Activated T-helper 17 cell treated with anti-CD3 and anti-CD28 coated beads, Interleukin-2, amount 50 U/mL, for 72 hours (primary cell): ENCODE measurements at regions not wholly inside any gene's neighbourhood (a gene's known extent, or its start where the extent isn't known, plus 50 kb on each side); places are given as distances from the start of the nearest gene placed in this dataset.
A peak's percentile ranks its signal among the peaks of the same experiment; 100 is the strongest.

Experiments used
- ATAC-seq: fragments of 150-1000 bp; cut with Tn5 transposase; replicated peaks from 2 replicates; pipeline ENCODE4 v1.10.0; 2021; ENCODE audit warnings: mild to moderate bottlenecking, moderate library complexity
- H3K27ac Mint-ChIP-seq: one replicate; pipeline ENCODE4 v1.8.0; 2022; ENCODE audit warnings: mixed read lengths
- H3K27me3 Mint-ChIP-seq: one replicate; pipeline ENCODE4 v1.8.0; 2022; ENCODE audit warnings: mixed read lengths
- H3K36me3 Mint-ChIP-seq: one replicate; pipeline ENCODE4 v1.8.0; 2022; ENCODE audit warnings: low read depth, mild to moderate bottlenecking, mixed read lengths
- H3K4me1 Mint-ChIP-seq: one replicate; pipeline ENCODE4 v1.8.0; 2022; ENCODE audit warnings: mixed read lengths
- H3K4me3 Mint-ChIP-seq: one replicate; pipeline ENCODE4 v1.8.0; 2022; ENCODE audit warnings: mild to moderate bottlenecking, mixed read lengths
- H3K9me3 Mint-ChIP-seq: one replicate; pipeline ENCODE4 v1.8.0; 2022; ENCODE audit warnings: mixed read lengths

GRCh38 chr15:70528816-70529215 is 234.5 kb downstream of the UACA start:
- Mint-ChIP-seq H3K4me3 (peak overlapping the region; percentile 70), H3K4me1 (peaks cover 30% of the 10 kb centered on the region), H3K9me3 (no peaks in the 10 kb centered on the region), H3K27ac (peak overlapping the region; percentile 21), H3K36me3 (no peaks in the 10 kb centered on the region), H3K27me3 (no peaks in the 10 kb centered on the region)
- no peak for ATAC-seq

GRCh38 chr15:70528270-70528706 is 235.1 kb downstream of the UACA start:
- peak; percentile 97 for ATAC-seq
- no peaks in the 10 kb centered on the region for H3K9me3 Mint-ChIP-seq
- peaks cover 27% of the 10 kb centered on the region for H3K4me1 Mint-ChIP-seq
- H3K4me3 Mint-ChIP-seq, result peak overlapping the region; percentile 70
- H3K27me3 Mint-ChIP-seq, result no peaks in the 10 kb centered on the region
- H3K36me3 Mint-ChIP-seq, result no peaks in the 10 kb centered on the region
- H3K27ac Mint-ChIP-seq, result peak overlapping the region; percentile 21

- Mint-ChIP-seq H3K4me3 (no peak overlapping the region), H3K36me3 (no peaks in the 10 kb centered on the region)
Observed at GRCh38 chr15:70526974-70527325, 236.4 kb downstream of the UACA start.

GRCh38 chr15:70526221-70526973 is 237.0 kb downstream of the UACA start:
- Mint-ChIP-seq H3K4me3 (no peak overlapping the region), H3K27ac (no peak overlapping the region), H3K4me1 (peaks cover 22% of the 10 kb centered on the region), H3K36me3 (no peaks in the 10 kb centered on the region), H3K9me3 (no peaks in the 10 kb centered on the region), H3K27me3 (peaks cover under 1% of the 10 kb centered on the region)
- no peak for ATAC-seq

More at GRCh38 chr15:70526974-70527325, 236.4 kb downstream of the UACA start:
- no peaks in the 10 kb centered on the region for H3K9me3 Mint-ChIP-seq
- H3K27ac Mint-ChIP-seq, result no peak overlapping the region
- no peaks in the 10 kb centered on the region for H3K27me3 Mint-ChIP-seq
- peaks cover 26% of the 10 kb centered on the region for H3K4me1 Mint-ChIP-seq
- ATAC-seq, result no peak

- Mint-ChIP-seq H3K27me3 (peaks cover 3% of the 10 kb centered on the region), H3K4me3 (no peak overlapping the region), H3K27ac (no peak overlapping the region), H3K9me3 (no peaks in the 10 kb centered on the region), H3K4me1 (peaks cover 22% of the 10 kb centered on the region), H3K36me3 (no peaks in the 10 kb centered on the region)
- ATAC-seq, result no peak
Observed at GRCh38 chr15:70525551-70525950, 237.8 kb downstream of the UACA start.

- Mint-ChIP-seq H3K4me3 (no peak overlapping the region), H3K36me3 (no peaks in the 10 kb centered on the region), H3K27me3 (peaks cover 3% of the 10 kb centered on the region), H3K4me1 (peaks cover 15% of the 10 kb centered on the region), H3K9me3 (no peaks in the 10 kb centered on the region), H3K27ac (no peak overlapping the region)
- no peak for ATAC-seq
Observed at GRCh38 chr15:70524470-70524869, 238.9 kb downstream of the UACA start.

GRCh38 chr15:70523616-70524015 is 239.7 kb downstream of the UACA start:
- ATAC-seq, result no peak
- no peaks in the 10 kb centered on the region for H3K36me3 Mint-ChIP-seq
- H3K27me3 Mint-ChIP-seq, result peaks cover 3% of the 10 kb centered on the region
- no peaks in the 10 kb centered on the region for H3K9me3 Mint-ChIP-seq
- peaks cover 8% of the 10 kb centered on the region for H3K4me1 Mint-ChIP-seq
- H3K27ac Mint-ChIP-seq, result no peak overlapping the region
- no peak overlapping the region for H3K4me3 Mint-ChIP-seq

GRCh38 chr15:70523192-70523591 is 240.2 kb downstream of the UACA start:
- Mint-ChIP-seq H3K27me3 (peaks cover 3% of the 10 kb centered on the region), H3K27ac (no peak overlapping the region), H3K9me3 (no peaks in the 10 kb centered on the region), H3K36me3 (no peaks in the 10 kb centered on the region), H3K4me1 (peaks cover 3% of the 10 kb centered on the region), H3K4me3 (no peak overlapping the region)
- ATAC-seq, result no peak

GRCh38 chr15:70522323-70522966 is 240.9 kb downstream of the UACA start:
- Mint-ChIP-seq H3K9me3 (no peaks in the 10 kb centered on the region), H3K27ac (no peak overlapping the region), H3K4me1 (no peaks in the 10 kb centered on the region), H3K36me3 (no peaks in the 10 kb centered on the region), H3K27me3 (peaks cover 3% of the 10 kb centered on the region), H3K4me3 (no peak overlapping the region)
- ATAC-seq, result no peak

- Mint-ChIP-seq H3K4me1 (no peaks in the 10 kb centered on the region), H3K36me3 (no peaks in the 10 kb centered on the region), H3K9me3 (no peaks in the 10 kb centered on the region), H3K27ac (no peak overlapping the region), H3K4me3 (no peak overlapping the region), H3K27me3 (peaks cover 3% of the 10 kb centered on the region)
- no peak for ATAC-seq
Observed at GRCh38 chr15:70521576-70522322, 241.6 kb downstream of the UACA start.

GRCh38 chr15:70519616-70520015 is 243.7 kb downstream of the UACA start:
- no peak overlapping the region for H3K27ac Mint-ChIP-seq
- no peaks in the 10 kb centered on the region for H3K4me1 Mint-ChIP-seq
- H3K27me3 Mint-ChIP-seq, result peaks cover 3% of the 10 kb centered on the region
- H3K4me3 Mint-ChIP-seq, result no peak overlapping the region
- no peak for ATAC-seq
- no peaks in the 10 kb centered on the region for H3K36me3 Mint-ChIP-seq
- H3K9me3 Mint-ChIP-seq, result no peaks in the 10 kb centered on the region

GRCh38 chr15:70519004-70519365 is 244.4 kb downstream of the UACA start:
- no peak for ATAC-seq
- no peaks in the 10 kb centered on the region for H3K9me3 Mint-ChIP-seq
- no peaks in the 10 kb centered on the region for H3K36me3 Mint-ChIP-seq
- H3K4me3 Mint-ChIP-seq, result no peak overlapping the region
- peaks cover 3% of the 10 kb centered on the region for H3K27me3 Mint-ChIP-seq
- no peaks in the 10 kb centered on the region for H3K4me1 Mint-ChIP-seq
- H3K27ac Mint-ChIP-seq, result no peak overlapping the region

GRCh38 chr15:70518201-70519003 is 245.0 kb downstream of the UACA start:
- Mint-ChIP-seq H3K4me1 (no peaks in the 10 kb centered on the region), H3K27ac (no peak overlapping the region), H3K9me3 (no peaks in the 10 kb centered on the region), H3K36me3 (no peaks in the 10 kb centered on the region), H3K27me3 (peaks cover 3% of the 10 kb centered on the region), H3K4me3 (no peak overlapping the region)
- ATAC-seq, result no peak

- H3K27me3 Mint-ChIP-seq, result peaks cover 3% of the 10 kb centered on the region
Observed at GRCh38 chr15:70517194-70517590, 246.2 kb downstream of the UACA start.

More at GRCh38 chr15:70517194-70517590, 246.2 kb downstream of the UACA start:
- no peak for ATAC-seq
- no peaks in the 10 kb centered on the region for H3K4me1 Mint-ChIP-seq
- no peaks in the 10 kb centered on the region for H3K36me3 Mint-ChIP-seq
- H3K27ac Mint-ChIP-seq, result no peak overlapping the region
- no peaks in the 10 kb centered on the region for H3K9me3 Mint-ChIP-seq
- H3K4me3 Mint-ChIP-seq, result no peak overlapping the region
